ENCODE measurements at regions not wholly inside any gene's neighbourhood (a gene's known extent, or its start where the extent isn't known, plus 50 kb on each side); places are given as distances from the start of the nearest gene placed in this dataset.

- DNase-seq = no peak
These were observed 317.5 kb upstream of the MARCKS start for GRCh38 chr6:113539623-113540022.

- DNase-seq = no peak
These were observed 316.7 kb upstream of the MARCKS start for GRCh38 chr6:113540466-113540865.

DNA sequence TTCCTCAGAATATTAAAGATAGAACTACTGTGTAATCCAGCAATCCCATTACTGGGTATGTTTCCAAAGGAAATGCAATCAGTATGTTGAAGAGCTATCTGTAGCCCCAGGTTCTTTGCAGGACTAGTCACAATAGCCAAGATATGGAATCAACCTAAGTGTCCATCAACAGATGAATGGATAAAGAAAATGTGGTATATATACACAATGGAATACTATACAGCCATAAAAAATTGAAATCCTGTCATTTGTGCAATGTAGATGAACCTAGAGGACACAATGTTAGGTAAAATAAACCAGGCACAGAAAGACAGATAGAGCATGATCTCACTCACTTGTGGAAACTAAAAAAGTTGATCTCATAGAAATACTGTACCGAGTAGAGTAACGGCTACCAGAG is 306.0 kb upstream of the MARCKS start:
- no peak for DNase-seq

GRCh38 chr6:113556775-113557174 is 300.4 kb upstream of the MARCKS start:
- no peak for DNase-seq

GRCh38 chr6:113558431-113558830 is 298.7 kb upstream of the MARCKS start:
- no peak for DNase-seq

GRCh38 chr6:113558966-113559365 is 298.2 kb upstream of the MARCKS start:
- no peak for DNase-seq

DNA sequence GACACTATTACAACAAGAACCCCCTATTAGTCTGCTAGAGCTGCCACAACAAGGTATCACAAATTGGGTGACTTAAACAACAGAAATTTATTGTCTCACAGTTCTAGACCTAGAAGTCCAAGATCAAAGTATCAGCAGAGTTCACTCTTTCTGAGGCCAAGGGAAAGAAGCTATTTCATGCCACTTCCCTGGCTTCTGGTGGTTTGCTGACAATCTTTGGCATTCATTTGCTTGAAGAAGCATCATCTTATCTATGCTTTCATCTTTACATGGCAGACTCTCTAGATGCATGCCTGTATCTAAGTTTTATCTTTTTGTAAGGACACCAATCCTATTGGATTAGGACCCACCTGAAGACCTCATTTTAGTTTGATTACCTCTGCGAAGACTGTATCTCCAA is 296.8 kb upstream of the MARCKS start:
- no peak for DNase-seq

- DNase-seq = no peak
These were observed 296.2 kb upstream of the MARCKS start for GRCh38 chr6:113560908-113561307.

- DNase-seq = no peak
These were observed 294.9 kb upstream of the MARCKS start for GRCh38 chr6:113562248-113562647.

GRCh38 chr6:113564371-113565171 is 292.6 kb upstream of the MARCKS start:
- DNase-seq = peak; percentile 95

GRCh38 chr6:113565306-113565705 is 291.8 kb upstream of the MARCKS start:
- no peak for DNase-seq

DNA sequence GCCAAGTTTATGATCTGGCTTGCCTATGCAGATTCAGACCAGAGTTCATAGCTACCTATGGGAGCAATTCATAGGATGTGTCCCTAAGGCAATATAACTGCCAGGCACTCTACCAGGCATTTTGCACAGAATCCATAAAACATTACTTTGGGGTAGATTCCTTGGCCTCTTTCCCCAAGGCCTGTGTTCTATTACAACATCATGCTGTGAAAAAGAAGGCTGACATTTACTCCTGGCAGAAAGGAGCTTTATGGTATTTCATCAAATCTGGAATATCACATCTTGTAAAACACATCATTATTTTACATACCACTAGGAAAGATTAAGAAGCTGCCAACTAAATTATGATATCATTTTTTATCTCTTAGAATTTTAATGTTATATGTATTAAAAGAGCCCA is 287.0 kb upstream of the MARCKS start:
- no peak for DNase-seq

DNA sequence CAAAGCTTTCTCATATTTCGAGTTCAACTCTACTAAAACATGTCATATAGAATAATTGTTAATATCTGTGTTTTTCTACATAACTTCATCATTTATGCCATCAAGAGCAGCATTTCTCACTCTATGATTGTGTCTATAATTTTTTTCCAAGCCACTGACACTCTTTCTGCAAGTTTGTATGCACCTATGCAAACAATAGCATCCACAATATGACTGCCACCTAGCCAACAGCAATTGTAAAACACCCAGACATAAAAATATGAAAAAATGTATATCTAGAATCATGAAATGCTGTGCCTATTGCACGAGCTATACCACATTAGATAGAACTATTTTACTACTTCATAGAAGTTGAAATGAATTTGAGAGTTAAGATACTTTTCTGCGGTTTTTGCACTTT is 286.5 kb upstream of the MARCKS start:
- DNase-seq = no peak

DNA sequence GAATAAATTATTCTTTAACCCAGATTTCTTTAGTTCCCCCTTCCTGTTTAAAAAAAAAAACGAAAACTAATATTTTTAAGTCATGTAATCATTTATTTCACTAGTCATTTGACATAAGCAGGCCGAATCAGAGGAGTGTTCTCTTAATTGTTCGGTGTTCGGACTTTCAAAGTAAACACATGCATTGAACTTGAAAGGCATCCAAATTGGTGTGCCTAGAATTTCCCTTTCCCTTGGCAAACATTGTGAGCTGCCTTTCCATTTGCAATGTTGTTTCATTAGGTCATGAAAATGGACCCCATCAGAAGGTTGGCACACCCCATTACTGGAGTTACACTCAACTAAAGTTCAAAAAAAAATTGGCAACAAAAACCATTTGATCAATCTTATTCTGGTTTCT is 283.0 kb upstream of the MARCKS start:
- no peak for DNase-seq

DNA sequence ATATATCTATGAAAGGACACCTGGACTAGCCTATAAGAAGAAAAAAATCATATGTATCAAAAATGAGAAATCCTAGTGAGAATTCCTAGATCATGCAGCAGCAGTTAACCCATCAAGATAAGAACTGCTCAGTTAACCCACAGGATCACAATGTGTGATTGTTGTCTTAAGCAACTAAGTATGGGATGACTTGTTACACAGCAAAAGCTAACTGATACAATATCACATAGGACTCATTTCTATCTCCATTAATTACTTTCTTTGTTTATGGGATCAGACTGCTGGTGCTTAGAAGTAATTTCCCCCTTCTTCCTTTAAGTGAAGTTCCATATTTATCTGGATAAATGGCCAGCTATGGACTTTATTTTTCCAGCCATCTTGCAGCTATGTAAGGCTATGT is 280.8 kb upstream of the MARCKS start:
- DNase-seq = no peak

- no peak for DNase-seq
These were observed 278.5 kb upstream of the MARCKS start for GRCh38 chr6:113578691-113579090.

- peak; percentile 42 for DNase-seq
These were observed 272.4 kb upstream of the MARCKS start for GRCh38 chr6:113584767-113585166.

- no peak for DNase-seq
These were observed 271.9 kb upstream of the MARCKS start for GRCh38 chr6:113585246-113585645.

- no peak for DNase-seq
These were observed 270.6 kb upstream of the MARCKS start for GRCh38 chr6:113586413-113587077.

DNA sequence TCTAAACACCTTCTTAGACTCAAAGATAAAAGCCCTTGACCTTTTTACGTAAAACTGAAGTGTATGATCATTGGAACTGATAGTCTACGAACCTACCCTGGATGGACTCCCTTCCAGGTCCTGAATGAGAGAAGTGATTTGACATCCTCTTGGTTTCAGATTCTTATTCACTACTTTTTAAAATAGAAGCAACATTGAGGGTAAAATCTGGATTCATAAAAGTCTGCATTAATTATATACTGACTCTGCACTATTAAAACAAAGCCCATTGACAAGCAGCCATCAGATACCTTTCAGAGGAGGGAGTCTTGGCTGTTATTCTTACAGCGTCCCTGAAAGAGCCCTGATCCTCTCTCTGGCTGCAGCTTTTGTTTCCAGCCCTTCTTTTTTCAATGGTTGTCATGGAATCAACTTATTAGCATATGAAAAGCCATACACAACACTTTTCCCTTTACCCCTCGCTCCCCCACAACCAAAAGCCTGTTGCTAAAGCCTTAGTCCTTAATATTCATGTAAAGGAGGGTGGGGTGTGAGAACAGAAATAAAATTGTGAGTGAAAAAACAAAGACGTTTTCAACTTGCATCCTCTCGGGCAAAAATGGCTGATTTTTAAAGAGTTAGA is 270.0 kb upstream of the MARCKS start:
- peak; percentile 28 for DNase-seq

- no peak for DNase-seq
These were observed 268.5 kb upstream of the MARCKS start for GRCh38 chr6:113588646-113589045.

DNA sequence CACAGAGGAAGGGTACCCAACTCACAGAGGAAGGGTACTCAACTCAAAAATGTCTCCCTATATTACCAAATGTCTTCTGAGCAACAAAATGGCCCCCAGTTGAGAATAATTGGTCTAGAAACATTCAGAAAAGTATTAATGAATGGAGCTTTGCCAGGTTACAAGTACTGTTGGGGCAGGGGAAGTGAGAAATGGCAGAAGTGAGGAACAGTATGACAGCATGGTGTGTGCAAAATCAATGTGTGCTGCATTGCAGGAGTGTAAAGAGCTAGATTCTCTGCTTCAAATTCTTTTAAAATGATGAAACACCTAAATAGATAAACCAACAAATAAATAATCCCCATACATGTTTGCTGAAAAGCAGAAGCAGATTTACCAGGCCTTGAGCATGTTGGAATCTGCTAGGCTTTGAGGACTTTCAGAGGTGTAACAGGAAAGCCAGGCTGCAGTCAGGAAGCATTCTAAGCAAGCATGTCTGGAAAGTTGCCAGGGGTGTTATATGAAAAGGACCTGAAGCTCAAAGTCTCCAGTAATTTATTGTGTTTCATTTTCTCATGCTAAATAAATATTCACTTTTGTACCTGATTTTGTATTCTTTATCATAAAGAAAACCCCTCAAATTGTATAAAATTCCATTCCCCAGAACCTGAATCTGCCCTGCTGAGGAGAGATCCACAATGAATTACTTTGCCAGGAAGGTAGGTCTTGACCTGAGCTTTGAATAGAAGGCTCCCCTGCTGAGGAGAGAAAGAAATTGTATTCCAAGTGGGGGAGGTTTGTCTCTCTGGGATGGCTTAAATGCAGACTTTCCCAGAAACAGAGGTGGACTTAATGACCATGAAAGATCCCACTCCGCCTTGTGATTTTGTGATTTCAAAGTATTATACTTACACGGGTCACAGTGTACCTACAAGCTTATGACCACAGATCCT is 265.0 kb upstream of the MARCKS start:
- DNase-seq = peak; percentile 39

DNA sequence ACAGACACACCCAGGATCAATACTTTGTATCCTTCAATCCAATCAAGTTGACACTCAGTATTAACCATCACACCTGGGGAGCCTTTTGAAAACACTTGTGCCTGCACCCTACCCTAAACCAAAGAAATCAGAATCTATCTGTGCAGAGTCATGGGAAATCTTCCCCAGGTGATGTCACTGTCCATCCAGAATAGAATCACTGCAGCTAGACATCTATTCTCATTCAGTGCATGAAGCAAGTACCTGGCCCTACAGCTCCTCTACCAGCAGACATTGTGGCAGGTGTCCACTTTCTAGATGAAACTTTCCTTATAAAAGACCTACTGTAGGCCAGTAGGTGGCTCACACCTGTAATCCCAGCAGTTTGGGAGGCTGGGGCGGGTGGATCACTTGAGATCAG is 262.4 kb upstream of the MARCKS start:
- DNase-seq = no peak
